ENCODE measurements at regions not wholly inside any gene's neighbourhood (a gene's known extent, or its start where the extent isn't known, plus 50 kb on each side); places are given as distances from the start of the nearest gene placed in this dataset.

GRCh38 chr15:69972436-69972835, 125.3 kb downstream of the TLE3 start:
- Mint-ChIP-seq H3K27me3 (peaks cover 24% of the 10 kb centered on the region), H3K4me3 (no peak overlapping the region), H3K36me3 (ENCODE audit: low read depth) (no peaks in the 10 kb centered on the region), H3K27ac (no peak overlapping the region), H3K9me3 (no peaks in the 10 kb centered on the region), H3K4me1 (no peaks in the 10 kb centered on the region)
- no peak for DNase-seq
- intact Hi-C loops (cut with micrococcal nuclease): loop anchor here (10.0 kb wide), 1 partner anchor 248 kb away; no protein-coding TSS in a partner anchor

GRCh38 chr15:69973102-69973714, 124.5 kb downstream of the TLE3 start:
- H3K4me3 Mint-ChIP-seq: no peak overlapping the region
- H3K27ac Mint-ChIP-seq: no peak overlapping the region
- no peaks in the 10 kb centered on the region for H3K4me1 Mint-ChIP-seq
- H3K27me3 Mint-ChIP-seq: peaks cover 25% of the 10 kb centered on the region
- intact Hi-C loops (cut with micrococcal nuclease): loop anchor here (10.0 kb wide), 1 partner anchor 248 kb away; no protein-coding TSS in a partner anchor
- H3K36me3 Mint-ChIP-seq (ENCODE audit: low read depth): no peaks in the 10 kb centered on the region
- H3K9me3 Mint-ChIP-seq: no peaks in the 10 kb centered on the region
- DNase-seq: peak; percentile 76

GRCh38 chr15:69973880-69974279, 123.8 kb downstream of the TLE3 start:
- Mint-ChIP-seq H3K36me3 (ENCODE audit: low read depth) (no peaks in the 10 kb centered on the region), H3K4me1 (no peaks in the 10 kb centered on the region), H3K4me3 (no peak overlapping the region), H3K9me3 (no peaks in the 10 kb centered on the region), H3K27ac (no peak overlapping the region), H3K27me3 (peaks cover 23% of the 10 kb centered on the region)
- intact Hi-C loops (cut with micrococcal nuclease): loop anchor here (10.0 kb wide), 1 partner anchor 249 kb away; no protein-coding TSS in a partner anchor
- DNase-seq: no peak

- no peaks in the 10 kb centered on the region for H3K4me1 Mint-ChIP-seq
- H3K36me3 Mint-ChIP-seq (ENCODE audit: low read depth): no peaks in the 10 kb centered on the region
- H3K4me3 Mint-ChIP-seq: no peak overlapping the region
- no peaks in the 10 kb centered on the region for H3K9me3 Mint-ChIP-seq
- peaks cover 18% of the 10 kb centered on the region for H3K27me3 Mint-ChIP-seq
- H3K27ac Mint-ChIP-seq: no peak overlapping the region
- no peak for DNase-seq
- intact Hi-C loops (cut with micrococcal nuclease): loop anchor here (10.0 kb wide), 1 partner anchor 250 kb away; no protein-coding TSS in a partner anchor
Observed at GRCh38 chr15:69974321-69974720, 123.4 kb downstream of the TLE3 start.

- Mint-ChIP-seq H3K36me3 (ENCODE audit: low read depth) (no peaks in the 10 kb centered on the region), H3K9me3 (no peaks in the 10 kb centered on the region), H3K27me3 (peaks cover 21% of the 10 kb centered on the region), H3K4me3 (no peak overlapping the region), H3K4me1 (no peaks in the 10 kb centered on the region), H3K27ac (no peak overlapping the region)
- DNase-seq: peak; percentile 90
- intact Hi-C loops (cut with micrococcal nuclease): loop anchor here (10.0 kb wide), 1 partner anchor 252 kb away; no protein-coding TSS in a partner anchor
Observed at GRCh38 chr15:69976366-69976994, 121.2 kb downstream of the TLE3 start.

GRCh38 chr15:69978603-69979002, 119.1 kb downstream of the TLE3 start:
- no peaks in the 10 kb centered on the region for H3K9me3 Mint-ChIP-seq
- H3K36me3 Mint-ChIP-seq (ENCODE audit: low read depth): no peaks in the 10 kb centered on the region
- intact Hi-C loops (cut with micrococcal nuclease): loop anchor here (10.0 kb wide), 1 partner anchor 254 kb away; no protein-coding TSS in a partner anchor
- no peak overlapping the region for H3K4me3 Mint-ChIP-seq
- no peak overlapping the region for H3K27ac Mint-ChIP-seq
- peaks cover 25% of the 10 kb centered on the region for H3K27me3 Mint-ChIP-seq
- H3K4me1 Mint-ChIP-seq: no peaks in the 10 kb centered on the region
- no peak for DNase-seq

- Mint-ChIP-seq H3K9me3 (no peaks in the 10 kb centered on the region), H3K4me3 (no peak overlapping the region), H3K27ac (no peak overlapping the region), H3K27me3 (peaks cover 22% of the 10 kb centered on the region), H3K4me1 (no peaks in the 10 kb centered on the region), H3K36me3 (ENCODE audit: low read depth) (no peaks in the 10 kb centered on the region)
- intact Hi-C loops (cut with micrococcal nuclease): loop anchor here (10.0 kb wide), 1 partner anchor 254 kb away; no protein-coding TSS in a partner anchor
- DNase-seq: no peak
Observed at GRCh38 chr15:69979262-69979661, 118.5 kb downstream of the TLE3 start.

GRCh38 chr15:69979783-69980182, 117.9 kb downstream of the TLE3 start:
- H3K36me3 Mint-ChIP-seq (ENCODE audit: low read depth): no peaks in the 10 kb centered on the region
- H3K27ac Mint-ChIP-seq: no peak overlapping the region
- H3K27me3 Mint-ChIP-seq: peaks cover 28% of the 10 kb centered on the region
- no peak for DNase-seq
- intact Hi-C loops (cut with micrococcal nuclease): loop anchor here (10.0 kb wide), 1 partner anchor 255 kb away; no protein-coding TSS in a partner anchor
- H3K9me3 Mint-ChIP-seq: no peaks in the 10 kb centered on the region
- H3K4me3 Mint-ChIP-seq: no peak overlapping the region
- no peaks in the 10 kb centered on the region for H3K4me1 Mint-ChIP-seq

GRCh38 chr15:69980341-69981059, 117.2 kb downstream of the TLE3 start:
- Mint-ChIP-seq H3K4me3 (no peak overlapping the region), H3K4me1 (no peaks in the 10 kb centered on the region), H3K36me3 (ENCODE audit: low read depth) (no peaks in the 10 kb centered on the region), H3K27me3 (peaks cover 28% of the 10 kb centered on the region), H3K9me3 (no peaks in the 10 kb centered on the region), H3K27ac (no peak overlapping the region)
- intact Hi-C loops (cut with micrococcal nuclease): no loop called here
- DNase-seq: no peak

GRCh38 chr15:69982037-69982436, 115.7 kb downstream of the TLE3 start:
- H3K27me3 Mint-ChIP-seq: peaks cover 33% of the 10 kb centered on the region
- H3K9me3 Mint-ChIP-seq: no peaks in the 10 kb centered on the region
- no peak for DNase-seq
- intact Hi-C loops (cut with micrococcal nuclease): no loop called here
- H3K4me3 Mint-ChIP-seq: no peak overlapping the region
- H3K27ac Mint-ChIP-seq: no peak overlapping the region
- H3K36me3 Mint-ChIP-seq (ENCODE audit: low read depth): no peaks in the 10 kb centered on the region
- H3K4me1 Mint-ChIP-seq: no peaks in the 10 kb centered on the region

GRCh38 chr15:69983696-69984265, 113.9 kb downstream of the TLE3 start:
- Mint-ChIP-seq H3K4me1 (no peaks in the 10 kb centered on the region), H3K27ac (no peak overlapping the region), H3K36me3 (ENCODE audit: low read depth) (no peaks in the 10 kb centered on the region), H3K4me3 (no peak overlapping the region), H3K9me3 (no peaks in the 10 kb centered on the region), H3K27me3 (peaks cover 38% of the 10 kb centered on the region)
- DNase-seq: no peak
- intact Hi-C loops (cut with micrococcal nuclease): no loop called here

GRCh38 chr15:69987492-69988489, 109.9 kb downstream of the TLE3 start:
- Mint-ChIP-seq H3K27ac (no peak overlapping the region), H3K27me3 (peaks cover 32% of the 10 kb centered on the region)

More at GRCh38 chr15:69987492-69988489, 109.9 kb downstream of the TLE3 start:
- H3K9me3 Mint-ChIP-seq: no peaks in the 10 kb centered on the region
- no peak for DNase-seq
- H3K4me3 Mint-ChIP-seq: no peak overlapping the region
- no peaks in the 10 kb centered on the region for H3K36me3 Mint-ChIP-seq (ENCODE audit: low read depth)
- H3K4me1 Mint-ChIP-seq: no peaks in the 10 kb centered on the region
- intact Hi-C loops (cut with micrococcal nuclease): no loop called here

All from activated CD4-positive, alpha-beta T cell treated with anti-CD3 and anti-CD28 coated beads, Interleukin-2, amount 10 ng/mL, durations not matched to agents 24 days and 14 days (primary cell).